8988T (cell line): ENCODE measurements at regions not wholly inside any gene's neighbourhood (a gene's known extent, or its start where the extent isn't known, plus 50 kb on each side); places are given as distances from the start of the nearest gene placed in this dataset.
"Not testable (repeated sequence)": the region's sequence is repeated elsewhere in the genome, so short reads cannot be mapped to it uniquely, and the experiment has no call there.

Experiments
- DNase-seq: peaks from one replicate; pipeline ENCODE4 v3.0.0; 2011

- DNase-seq, result no peak
Observed at GRCh38 chr5:124504081-124504916, 242.1 kb downstream of the ZNF608 start.

- no peak for DNase-seq
Observed at GRCh38 chr5:124502551-124502950, 243.9 kb downstream of the ZNF608 start.

GRCh38 chr5:124499818-124500217 lies 246.6 kb downstream of the ZNF608 start:
- DNase-seq, result not testable (repeated sequence)

GRCh38 chr5:124496968-124497367 lies 249.5 kb downstream of the ZNF608 start:
- DNase-seq, result not testable (repeated sequence)

GRCh38 chr5:124494540-124495116 lies 251.8 kb downstream of the ZNF608 start:
- no peak for DNase-seq

GRCh38 chr5:124492444-124493224 lies 253.8 kb downstream of the ZNF608 start:
- DNase-seq, result no peak

- not testable (repeated sequence) for DNase-seq
Observed at GRCh38 chr5:124490315-124490714, 256.1 kb downstream of the ZNF608 start.

- no peak for DNase-seq
Observed at GRCh38 chr5:124481419-124481818, 265.0 kb downstream of the ZNF608 start.

- DNase-seq, result no peak
Observed at GRCh38 chr5:124480964-124481363, 265.5 kb downstream of the ZNF608 start.

GRCh38 chr5:124480022-124480421 lies 266.4 kb downstream of the ZNF608 start:
- no peak for DNase-seq

GRCh38 chr5:124478264-124478663 lies 268.2 kb downstream of the ZNF608 start:
- no peak for DNase-seq

GRCh38 chr5:124477577-124477976 lies 268.9 kb downstream of the ZNF608 start:
- DNase-seq, result no peak

- no peak for DNase-seq
Observed at GRCh38 chr5:124477062-124477461, 269.4 kb downstream of the ZNF608 start.

- no peak for DNase-seq
Observed at GRCh38 chr5:124474528-124475215, 271.8 kb downstream of the ZNF608 start.

GRCh38 chr5:124468671-124469411 lies 277.6 kb downstream of the ZNF608 start:
- DNase-seq, result no peak

GRCh38 chr5:124467745-124468144 lies 278.7 kb downstream of the ZNF608 start:
- DNase-seq, result no peak

- no peak for DNase-seq
Observed at GRCh38 chr5:124466011-124466410, 280.4 kb downstream of the ZNF608 start.

GRCh38 chr5:124463851-124464250 lies 282.6 kb downstream of the ZNF608 start:
- no peak for DNase-seq

GRCh38 chr5:124462751-124463150 lies 283.7 kb downstream of the ZNF608 start:
- DNase-seq, result no peak

GRCh38 chr5:124461941-124462340 lies 284.5 kb downstream of the ZNF608 start:
- DNase-seq, result no peak

- DNase-seq, result no peak
Observed at GRCh38 chr5:124461157-124461556, 285.3 kb downstream of the ZNF608 start.

GRCh38 chr5:124460642-124461041 lies 285.8 kb downstream of the ZNF608 start:
- no peak for DNase-seq
